Right lobe of liver (tissue), 4 donors: ENCODE measurements at regions not wholly inside any gene's neighbourhood (a gene's known extent, or its start where the extent isn't known, plus 50 kb on each side); places are given as distances from the start of the nearest gene placed in this dataset.

ENCODE experiments used
- POLR2A ChIP-seq: fragments of 450-650 bp; IDR thresholded peaks from one replicate; pipeline ENCODE4 v1.6.1; 2017; ENCODE audit warnings: antibody characterized with exemption, mild to moderate bottlenecking
- TF ChIP-seq, protein P1 (sequence below), 4 donors: fragments of 200-600 bp in 3 of 4; fragments of 450-650 bp in 1 of 4; IDR thresholded peaks; one replicate each; pipeline versions ENCODE4 v1.5.1 to v1.8.0; 2016 to 2022; ENCODE audit warnings: antibody characterized with exemption in 4 of 4, mild to moderate bottlenecking in 2 of 4
- donor health status: DM: no; HTN: no; CAD: no.
- donor health status: DM: no; HTN: no; CAD: no.
- donor health status: DM: no; HTN: yes; CAD: no.

DNA sequence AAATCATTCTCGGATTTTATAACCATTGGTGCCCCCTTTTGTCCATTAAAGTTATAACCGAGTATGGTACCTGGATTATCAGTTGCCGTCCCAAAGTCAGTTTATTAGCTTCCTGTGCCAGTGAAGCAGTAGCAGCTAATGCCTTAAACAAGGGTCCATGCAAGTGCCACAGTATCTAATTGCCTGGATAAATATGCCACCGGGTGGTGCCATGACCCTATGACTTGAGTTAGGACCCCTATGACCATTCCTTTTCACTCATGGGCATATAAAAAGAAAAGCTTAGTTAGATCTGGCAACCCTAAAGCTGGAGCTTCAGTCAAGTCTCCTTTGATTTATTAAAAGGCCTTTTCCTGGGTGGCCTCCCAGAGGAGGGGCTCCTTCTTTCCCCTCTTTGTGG lies 1314.6 kb downstream of the TMEM121 start:
- TF ChIP-seq, protein P1, sequence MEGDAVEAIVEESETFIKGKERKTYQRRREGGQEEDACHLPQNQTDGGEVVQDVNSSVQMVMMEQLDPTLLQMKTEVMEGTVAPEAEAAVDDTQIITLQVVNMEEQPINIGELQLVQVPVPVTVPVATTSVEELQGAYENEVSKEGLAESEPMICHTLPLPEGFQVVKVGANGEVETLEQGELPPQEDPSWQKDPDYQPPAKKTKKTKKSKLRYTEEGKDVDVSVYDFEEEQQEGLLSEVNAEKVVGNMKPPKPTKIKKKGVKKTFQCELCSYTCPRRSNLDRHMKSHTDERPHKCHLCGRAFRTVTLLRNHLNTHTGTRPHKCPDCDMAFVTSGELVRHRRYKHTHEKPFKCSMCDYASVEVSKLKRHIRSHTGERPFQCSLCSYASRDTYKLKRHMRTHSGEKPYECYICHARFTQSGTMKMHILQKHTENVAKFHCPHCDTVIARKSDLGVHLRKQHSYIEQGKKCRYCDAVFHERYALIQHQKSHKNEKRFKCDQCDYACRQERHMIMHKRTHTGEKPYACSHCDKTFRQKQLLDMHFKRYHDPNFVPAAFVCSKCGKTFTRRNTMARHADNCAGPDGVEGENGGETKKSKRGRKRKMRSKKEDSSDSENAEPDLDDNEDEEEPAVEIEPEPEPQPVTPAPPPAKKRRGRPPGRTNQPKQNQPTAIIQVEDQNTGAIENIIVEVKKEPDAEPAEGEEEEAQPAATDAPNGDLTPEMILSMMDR (IDR thresholded peaks at IDR 0.05): no peak
- no peak for TF ChIP-seq POLR2A
